SK-N-SH treated with all-trans-retinoic acid at 6 μM for 48 hours (cell line): ENCODE measurements at regions not wholly inside any gene's neighbourhood (a gene's known extent, or its start where the extent isn't known, plus 50 kb on each side); places are given as distances from the start of the nearest gene placed in this dataset.

ENCODE experiments used
- ATAC-seq: fragments of 200-7000 bp; cut with Tn5 transposase; 3 replicates; pipeline ENCODE4 v1.9.1; 2020; ENCODE audit warnings: mild to moderate bottlenecking, moderate library complexity
- ARNTL ChIP-seq: fragments of 450-650 bp; formaldehyde crosslinking; IDR thresholded peaks from 2 replicates; pipeline ENCODE4 v1.5.0; 2020; ENCODE audit warnings: low read depth, mild to moderate bottlenecking, moderate library complexity, borderline replicate concordance
- BACH2 ChIP-seq: fragments of 250-450 bp; sonication (Bioruptor Pico); IDR thresholded peaks from 2 replicates; pipeline ENCODE4 v1.9.0; 2021; ENCODE audit warnings: mild to moderate bottlenecking, borderline replicate concordance
- CSDC2 ChIP-seq: fragments of 250-450 bp; sonication (Bioruptor Pico); IDR thresholded peaks from 2 replicates; pipeline ENCODE4 v1.5.0; 2020; ENCODE audit warnings: mild to moderate bottlenecking, moderate library complexity
- ESRRG ChIP-seq: fragments of 250-450 bp; sonication (Bioruptor Pico); IDR thresholded peaks from 2 replicates; pipeline ENCODE4 v1.6.1; 2021; ENCODE audit warnings: mild to moderate bottlenecking
- ISL1 ChIP-seq: fragments of 250-450 bp; sonication (Bioruptor Pico); IDR thresholded peaks from 2 replicates; pipeline ENCODE4 v2.1.2; 2022; ENCODE audit warnings: mild to moderate bottlenecking, moderate library complexity
- OSR1 ChIP-seq: fragments of 250-450 bp; sonication (Bioruptor Pico); IDR thresholded peaks from 2 replicates; pipeline ENCODE4 v1.8.0; 2022; ENCODE audit warnings: moderate library complexity, mild to moderate bottlenecking, inconsistent platforms
- PATZ1 ChIP-seq: fragments of 250-450 bp; sonication (Bioruptor Pico); IDR thresholded peaks from 2 replicates; pipeline ENCODE4 v1.8.0; 2020; ENCODE audit warnings: mild to moderate bottlenecking, moderate library complexity, borderline replicate concordance
- POU6F1 ChIP-seq: fragments of 250-450 bp; sonication (Bioruptor Pico); IDR thresholded peaks from 2 replicates; pipeline ENCODE4 v1.8.0; 2021; ENCODE audit warnings: low read depth, mild to moderate bottlenecking, moderate library complexity, borderline replicate concordance
- PPARA ChIP-seq: fragments of 250-450 bp; sonication (Bioruptor Pico); IDR thresholded peaks from 2 replicates; pipeline ENCODE4 v1.5.0; 2020; ENCODE audit warnings: mild to moderate bottlenecking, borderline replicate concordance
- RARB ChIP-seq: fragments of 250-450 bp; sonication (Bioruptor Pico); IDR thresholded peaks from 2 replicates; pipeline ENCODE4 v1.8.0; 2021; ENCODE audit warnings: mild to moderate bottlenecking, moderate library complexity
- SNAI2 ChIP-seq: fragments of 250-450 bp; sonication (Bioruptor Pico); IDR thresholded peaks from 2 replicates; pipeline ENCODE4 v1.5.0; 2020; ENCODE audit warnings: mild to moderate bottlenecking, moderate library complexity
- ZFP3 ChIP-seq: fragments of 250-450 bp; sonication (Bioruptor Pico); IDR thresholded peaks from 2 replicates; pipeline ENCODE4 v1.5.0; 2020; ENCODE audit warnings: mild to moderate bottlenecking, moderate library complexity
- ZFP30 ChIP-seq: fragments of 450-650 bp; formaldehyde crosslinking; IDR thresholded peaks from 2 replicates; pipeline ENCODE4 v1.5.0; 2022; ENCODE audit warnings: mild to moderate bottlenecking, moderate library complexity
- ZNF565 ChIP-seq: fragments of 450-650 bp; formaldehyde crosslinking; conservative IDR thresholded peaks from 2 replicates; pipeline ENCODE4 v1.5.0; 2020; ENCODE audit warnings: low read depth, mild to moderate bottlenecking, moderate library complexity
- ZNF70 ChIP-seq: fragments of 450-650 bp; formaldehyde crosslinking; IDR thresholded peaks from 2 replicates; pipeline ENCODE4 v1.5.0; 2020; ENCODE audit warnings: mild to moderate bottlenecking, moderate library complexity
- ZNF8 ChIP-seq: fragments of 450-650 bp; formaldehyde crosslinking; IDR thresholded peaks from 2 replicates; pipeline ENCODE4 v1.5.0; 2020; ENCODE audit warnings: mild to moderate bottlenecking, moderate library complexity
- TF ChIP-seq, protein P1 (sequence below): fragments of 250-450 bp; sonication (Bioruptor Pico); IDR thresholded peaks from 2 replicates; pipeline ENCODE4 v1.5.0; 2020; ENCODE audit warnings: mild to moderate bottlenecking, moderate library complexity
- TF ChIP-seq, protein P2 (sequence below): fragments of 250-450 bp; sonication (Bioruptor Pico); IDR thresholded peaks from 2 replicates; pipeline ENCODE4 v1.5.1; 2021; ENCODE audit warnings: mild to moderate bottlenecking, moderate library complexity

DNA sequence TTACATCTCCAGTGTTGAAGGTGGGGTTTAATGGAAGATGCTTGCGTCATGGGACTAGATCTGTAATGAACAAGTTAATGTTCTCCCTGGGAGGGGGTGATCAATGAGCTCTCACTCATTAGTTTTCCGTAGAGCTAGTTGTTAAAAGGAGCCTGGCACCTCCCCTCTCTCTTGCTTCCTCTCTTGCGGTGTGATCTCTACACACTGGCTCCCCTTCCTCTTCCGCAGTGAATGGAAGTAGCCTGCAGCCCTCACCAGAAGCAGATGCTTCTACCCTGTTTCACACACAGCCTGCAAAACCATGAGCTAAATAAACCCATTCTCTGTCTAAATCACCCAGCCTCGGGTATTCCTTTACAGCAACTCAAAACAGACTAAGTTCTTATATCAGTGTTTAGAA, 318.8 kb downstream of the SLITRK1 start:
- ATAC-seq: no peak
- no peak for TF ChIP-seq ARNTL (CRISPR knock-in tag)
- no peak for TF ChIP-seq OSR1 (CRISPR knock-in tag)
- no peak for TF ChIP-seq POU6F1
- TF ChIP-seq, protein P1, sequence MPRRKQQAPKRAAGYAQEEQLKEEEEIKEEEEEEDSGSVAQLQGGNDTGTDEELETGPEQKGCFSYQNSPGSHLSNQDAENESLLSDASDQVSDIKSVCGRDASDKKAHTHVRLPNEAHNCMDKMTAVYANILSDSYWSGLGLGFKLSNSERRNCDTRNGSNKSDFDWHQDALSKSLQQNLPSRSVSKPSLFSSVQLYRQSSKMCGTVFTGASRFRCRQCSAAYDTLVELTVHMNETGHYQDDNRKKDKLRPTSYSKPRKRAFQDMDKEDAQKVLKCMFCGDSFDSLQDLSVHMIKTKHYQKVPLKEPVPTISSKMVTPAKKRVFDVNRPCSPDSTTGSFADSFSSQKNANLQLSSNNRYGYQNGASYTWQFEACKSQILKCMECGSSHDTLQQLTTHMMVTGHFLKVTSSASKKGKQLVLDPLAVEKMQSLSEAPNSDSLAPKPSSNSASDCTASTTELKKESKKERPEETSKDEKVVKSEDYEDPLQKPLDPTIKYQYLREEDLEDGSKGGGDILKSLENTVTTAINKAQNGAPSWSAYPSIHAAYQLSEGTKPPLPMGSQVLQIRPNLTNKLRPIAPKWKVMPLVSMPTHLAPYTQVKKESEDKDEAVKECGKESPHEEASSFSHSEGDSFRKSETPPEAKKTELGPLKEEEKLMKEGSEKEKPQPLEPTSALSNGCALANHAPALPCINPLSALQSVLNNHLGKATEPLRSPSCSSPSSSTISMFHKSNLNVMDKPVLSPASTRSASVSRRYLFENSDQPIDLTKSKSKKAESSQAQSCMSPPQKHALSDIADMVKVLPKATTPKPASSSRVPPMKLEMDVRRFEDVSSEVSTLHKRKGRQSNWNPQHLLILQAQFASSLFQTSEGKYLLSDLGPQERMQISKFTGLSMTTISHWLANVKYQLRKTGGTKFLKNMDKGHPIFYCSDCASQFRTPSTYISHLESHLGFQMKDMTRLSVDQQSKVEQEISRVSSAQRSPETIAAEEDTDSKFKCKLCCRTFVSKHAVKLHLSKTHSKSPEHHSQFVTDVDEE (CRISPR knock-in tag): no peak
- TF ChIP-seq ZNF565 (CRISPR knock-in tag): no peak

GRCh38 chr13:83557845-83558244, 324.4 kb downstream of the SLITRK1 start:
- no peak for ATAC-seq
- TF ChIP-seq PATZ1 (CRISPR knock-in tag): no peak

DNA sequence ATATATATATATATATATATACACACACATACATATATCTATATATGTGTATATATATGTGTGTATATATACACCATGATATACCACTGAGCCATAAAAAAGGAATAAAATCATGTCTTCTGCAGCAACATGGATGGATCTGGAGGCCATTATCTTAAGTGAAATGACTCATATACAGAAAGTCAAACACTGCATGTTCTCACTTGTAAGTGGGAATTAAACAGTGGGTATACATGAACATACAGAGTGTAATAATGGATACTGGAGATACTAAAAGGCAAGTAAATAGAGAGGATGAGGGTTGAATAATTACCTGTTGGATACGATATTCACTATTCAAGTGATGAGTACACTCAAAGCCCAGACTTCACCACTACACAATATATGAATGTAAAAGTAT, 332.6 kb downstream of the SLITRK1 start:
- no peak for ATAC-seq

GRCh38 chr13:83547043-83547442, 335.2 kb downstream of the SLITRK1 start:
- ATAC-seq: no peak
- no peak for TF ChIP-seq RARB
- TF ChIP-seq PPARA (CRISPR knock-in tag): no peak
- TF ChIP-seq ZNF70: no peak
- TF ChIP-seq SNAI2 (CRISPR knock-in tag): no peak
- TF ChIP-seq, protein P1 (CRISPR knock-in tag): no peak
- TF ChIP-seq OSR1 (CRISPR knock-in tag): no peak
- no peak for TF ChIP-seq ZNF565 (CRISPR knock-in tag)
- no peak for TF ChIP-seq ESRRG
- TF ChIP-seq ISL1 (CRISPR knock-in tag): no peak
- TF ChIP-seq, protein P2, sequence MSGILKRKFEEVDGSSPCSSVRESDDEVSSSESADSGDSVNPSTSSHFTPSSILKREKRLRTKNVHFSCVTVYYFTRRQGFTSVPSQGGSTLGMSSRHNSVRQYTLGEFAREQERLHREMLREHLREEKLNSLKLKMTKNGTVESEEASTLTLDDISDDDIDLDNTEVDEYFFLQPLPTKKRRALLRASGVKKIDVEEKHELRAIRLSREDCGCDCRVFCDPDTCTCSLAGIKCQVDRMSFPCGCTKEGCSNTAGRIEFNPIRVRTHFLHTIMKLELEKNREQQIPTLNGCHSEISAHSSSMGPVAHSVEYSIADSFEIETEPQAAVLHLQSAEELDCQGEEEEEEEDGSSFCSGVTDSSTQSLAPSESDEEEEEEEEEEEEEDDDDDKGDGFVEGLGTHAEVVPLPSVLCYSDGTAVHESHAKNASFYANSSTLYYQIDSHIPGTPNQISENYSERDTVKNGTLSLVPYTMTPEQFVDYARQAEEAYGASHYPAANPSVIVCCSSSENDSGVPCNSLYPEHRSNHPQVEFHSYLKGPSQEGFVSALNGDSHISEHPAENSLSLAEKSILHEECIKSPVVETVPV (CRISPR knock-in tag): no peak
- TF ChIP-seq ZFP3: no peak
- TF ChIP-seq POU6F1: no peak
- no peak for TF ChIP-seq ZNF8
- no peak for TF ChIP-seq ZFP30 (CRISPR knock-in tag)
- no peak for TF ChIP-seq CSDC2 (CRISPR knock-in tag)
- TF ChIP-seq PATZ1 (CRISPR knock-in tag): no peak
- no peak for TF ChIP-seq ARNTL (CRISPR knock-in tag)
- TF ChIP-seq, all 23 proteins: peak for 0

More for the DNA sequence above, 332.6 kb downstream of the SLITRK1 start:
- TF ChIP-seq BACH2 (CRISPR knock-in tag): no peak
